Ovary (tissue), 7 donors: ENCODE measurements at regions not wholly inside any gene's neighbourhood (a gene's known extent, or its start where the extent isn't known, plus 50 kb on each side); places are given as distances from the start of the nearest gene placed in this dataset.

Experiments
- DNase-seq, 5 donors: peaks; one replicate each; pipeline ENCODE4 v3.0.0-alpha.2; 2019 to 2020
- H3K27ac ChIP-seq, 2 donors: fragments of 200-600 bp; one replicate each; pipeline versions ENCODE4 v1.5.1 to v1.8.0; 2019 to 2022
- H3K27me3 ChIP-seq: fragments of 200-600 bp; one replicate; pipeline ENCODE4 v1.8.0; 2022
- H3K36me3 ChIP-seq: fragments of 200-600 bp; sonication (generic); one replicate; pipeline ENCODE4 v1.5.1; 2019
- H3K4me1 ChIP-seq: one replicate; pipeline ENCODE4 v1.8.1; 2013; ENCODE audit warnings: mild to moderate bottlenecking, moderate library complexity; ENCODE audit not compliant: insufficient read depth
- H3K4me3 ChIP-seq: fragments of 200-600 bp; sonication (generic); one replicate; pipeline ENCODE4 v1.5.1; 2017
- H3K9me3 ChIP-seq, 2 donors: fragments of 200-600 bp in 1 of 2; sonication (generic) in 1 of 2; one replicate each; pipeline versions ENCODE4 v1.5.1 to v1.8.1; 2013 to 2019; ENCODE audit warnings: mild to moderate bottlenecking in 1 of 2, moderate library complexity in 1 of 2
- EP300 ChIP-seq: sonication (generic); formaldehyde crosslinking; IDR thresholded peaks from one replicate; pipeline ENCODE4 v1.6.1; 2017; ENCODE audit warnings: antibody characterized with exemption
- POLR2A ChIP-seq: fragments of 450-650 bp; IDR thresholded peaks from one replicate; pipeline ENCODE4 v1.6.1; 2017; ENCODE audit warnings: antibody characterized with exemption, mild to moderate bottlenecking, moderate library complexity
- WGBS, 3 donors: extraction: QIAGEN DNeasy Blood & Tissue Kit in 1 of 3; methylation state at CpG; one replicate each; pipeline versions ENCODE4 v1.1.5 to v1.1.7; 2013 to 2017; 5-methylcytosine and 5-hydroxymethylcytosine counted together
- intact Hi-C, 4 donors: fragments of 100-400 bp; cut with DNase I; formaldehyde crosslinking; loops; one replicate each; pipeline versions ENCODE4 v1.11.0 to v1.15.1; 2022 to 2023
- TF ChIP-seq, protein P1 (sequence below), 3 donors: fragments of 450-650 bp in 2 of 3; fragments of 200-600 bp in 1 of 3; IDR thresholded peaks; one replicate each; pipeline versions ENCODE4 v1.5.1 to v1.8.0; 2016 to 2022; ENCODE audit warnings: antibody characterized with exemption in 3 of 3, mild to moderate bottlenecking in 1 of 3
- donor health status: DM: no; HTN: no; CAD: no; lungs with moderate emphysema.
- donor health status: DM: no; HTN: no; CAD: no.
- donor health status: Bipolar disorder and iron deficiency.
- donor health status: DM: no; HTN: no; CAD: no.
- donor health status: DM: yes; HTN: yes; CAD: no.

DNA sequence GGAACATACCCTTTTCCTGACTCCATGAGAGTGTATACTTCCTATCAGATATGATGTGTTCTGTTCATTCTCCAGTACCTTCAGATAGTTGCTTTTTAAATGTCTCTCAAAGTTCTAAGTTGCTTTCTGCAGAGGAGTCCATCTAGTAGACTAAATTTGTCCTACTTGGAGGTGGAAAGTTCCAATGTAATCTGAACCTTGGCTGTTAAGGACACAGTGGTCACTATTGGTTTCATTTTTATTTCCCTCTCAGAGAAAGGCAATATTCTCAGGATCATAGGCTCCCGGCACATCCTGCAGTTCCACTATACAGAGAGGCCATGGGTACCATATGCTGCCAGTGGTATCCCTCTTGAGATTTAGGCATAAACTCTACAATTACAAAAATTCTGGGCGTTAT, 634.6 kb downstream of the LRRC70 start:
- Histone ChIP-seq H3K4me3 (no peak overlapping the region), H3K4me1 (peaks cover 3% of the 10 kb centered on the region), H3K27ac (no peak overlapping the region), H3K9me3 (no peaks in the 10 kb centered on the region), H3K36me3 (no peaks in the 10 kb centered on the region), H3K27me3 (no peaks in the 10 kb centered on the region)
- intact Hi-C loops, result no loop called here
- DNase-seq, result no peak
- 86 to 92% (median 88%) methylated on average over 2 of the region's 2 CpGs for WGBS, 3 donors
- TF ChIP-seq POLR2A (no peak), EP300 (no peak)
- TF ChIP-seq, protein P1, sequence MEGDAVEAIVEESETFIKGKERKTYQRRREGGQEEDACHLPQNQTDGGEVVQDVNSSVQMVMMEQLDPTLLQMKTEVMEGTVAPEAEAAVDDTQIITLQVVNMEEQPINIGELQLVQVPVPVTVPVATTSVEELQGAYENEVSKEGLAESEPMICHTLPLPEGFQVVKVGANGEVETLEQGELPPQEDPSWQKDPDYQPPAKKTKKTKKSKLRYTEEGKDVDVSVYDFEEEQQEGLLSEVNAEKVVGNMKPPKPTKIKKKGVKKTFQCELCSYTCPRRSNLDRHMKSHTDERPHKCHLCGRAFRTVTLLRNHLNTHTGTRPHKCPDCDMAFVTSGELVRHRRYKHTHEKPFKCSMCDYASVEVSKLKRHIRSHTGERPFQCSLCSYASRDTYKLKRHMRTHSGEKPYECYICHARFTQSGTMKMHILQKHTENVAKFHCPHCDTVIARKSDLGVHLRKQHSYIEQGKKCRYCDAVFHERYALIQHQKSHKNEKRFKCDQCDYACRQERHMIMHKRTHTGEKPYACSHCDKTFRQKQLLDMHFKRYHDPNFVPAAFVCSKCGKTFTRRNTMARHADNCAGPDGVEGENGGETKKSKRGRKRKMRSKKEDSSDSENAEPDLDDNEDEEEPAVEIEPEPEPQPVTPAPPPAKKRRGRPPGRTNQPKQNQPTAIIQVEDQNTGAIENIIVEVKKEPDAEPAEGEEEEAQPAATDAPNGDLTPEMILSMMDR (IDR thresholded peaks at IDR 0.05), result no peak

DNA sequence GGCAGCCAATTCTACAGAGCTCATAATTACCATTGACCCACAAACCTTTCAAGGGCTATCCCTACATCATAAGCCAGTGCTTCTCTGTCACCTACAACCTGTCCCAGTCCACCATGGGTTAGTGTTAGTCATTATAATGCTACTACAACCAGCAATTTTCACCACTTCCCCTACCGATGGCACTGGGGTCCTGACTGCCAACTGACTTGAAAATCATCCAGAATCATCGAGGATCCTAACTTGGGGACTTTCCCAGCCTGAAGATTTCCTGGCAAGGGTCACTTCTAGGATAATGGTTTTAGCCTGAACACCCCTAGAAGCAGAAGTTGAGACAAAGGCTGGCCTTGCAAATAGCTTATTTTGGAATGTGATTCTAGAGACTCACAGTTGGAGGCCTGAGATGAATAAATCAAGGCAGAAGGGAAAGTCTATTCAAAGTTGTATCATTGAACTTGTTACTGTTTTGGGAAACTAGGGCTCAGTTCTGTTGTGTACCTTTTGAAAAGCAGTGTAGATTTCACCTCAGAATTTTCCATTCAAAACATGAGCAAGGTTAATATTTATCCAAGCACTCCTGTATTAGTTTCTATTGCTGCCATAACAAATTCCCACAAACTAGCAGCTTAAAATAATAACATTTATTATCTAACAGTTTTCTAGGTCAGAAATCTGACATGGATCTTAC, 633.0 kb downstream of the LRRC70 start:
- Histone ChIP-seq H3K36me3 (no peaks in the 10 kb centered on the region), H3K27ac (no peak overlapping the region), H3K4me1 (peaks cover 3% of the 10 kb centered on the region), H3K4me3 (no peak overlapping the region), H3K27me3 (no peaks in the 10 kb centered on the region), H3K9me3 (no peaks in the 10 kb centered on the region)
- TF ChIP-seq, protein P1 (IDR thresholded peaks at IDR 0.05), result no peak
- TF ChIP-seq POLR2A, result no peak
- TF ChIP-seq EP300, result no peak
- WGBS, 3 donors, result 46 to 60% (median 50%) methylated on average over 2 of the region's 2 CpGs
- DNase-seq, result no peak
- intact Hi-C loops, result no loop called here

DNA sequence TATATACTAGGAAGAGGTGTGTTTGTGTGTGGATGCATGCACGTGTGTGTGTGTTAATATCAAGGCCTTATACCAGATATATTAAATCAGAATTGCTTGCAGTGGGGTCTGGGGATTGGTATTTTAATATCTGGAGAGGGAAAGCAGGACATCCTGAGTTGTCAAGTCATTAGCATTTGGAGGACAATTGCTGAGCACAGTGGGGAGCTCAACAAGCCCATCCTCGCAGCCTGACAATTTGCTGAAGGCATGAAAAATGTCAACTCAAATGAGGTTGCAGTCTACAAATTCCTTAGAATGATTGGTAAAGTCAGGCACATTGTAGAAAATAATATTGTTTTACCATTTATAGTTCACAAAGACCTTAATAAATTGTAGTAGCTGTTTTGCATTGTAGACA, 627.4 kb downstream of the LRRC70 start:
- H3K36me3 ChIP-seq, result no peaks in the 10 kb centered on the region
- no peaks in the 10 kb centered on the region for H3K4me1 ChIP-seq
- no peaks in the 10 kb centered on the region for H3K9me3 ChIP-seq
- no peak for TF ChIP-seq POLR2A
- TF ChIP-seq, protein P1 (IDR thresholded peaks at IDR 0.05), result no peak
- no peak for TF ChIP-seq EP300
- H3K27ac ChIP-seq, result no peak overlapping the region
- intact Hi-C loops, result no loop called here
- 76 to 84% (median 82%) methylated on average over 2 of the region's 2 CpGs for WGBS, 3 donors
- no peak overlapping the region for H3K4me3 ChIP-seq
- H3K27me3 ChIP-seq, result no peaks in the 10 kb centered on the region
- DNase-seq, result no peak

DNA sequence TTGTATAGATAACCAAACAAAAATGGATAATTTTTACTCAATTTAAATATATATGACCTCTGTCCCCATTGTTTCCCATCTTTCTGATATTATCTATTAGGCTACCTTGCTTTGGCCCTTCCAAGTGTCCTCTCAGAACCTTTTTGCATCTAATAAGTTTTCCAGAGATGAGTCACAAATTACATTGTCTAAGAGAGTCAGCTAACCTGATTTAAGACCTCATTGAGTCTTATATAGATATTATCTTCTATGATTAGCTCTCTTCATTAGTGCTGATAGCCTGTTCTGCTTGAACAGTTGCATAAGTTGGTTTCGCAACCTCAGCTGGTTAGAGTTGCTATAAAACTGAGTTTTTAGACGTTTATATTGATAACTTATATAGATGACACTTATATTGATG, 623.1 kb downstream of the LRRC70 start:
- TF ChIP-seq EP300 (no peak), POLR2A (no peak)
- TF ChIP-seq, protein P1 (IDR thresholded peaks at IDR 0.05), result no peak
- intact Hi-C loops, result no loop called here
- Histone ChIP-seq H3K4me3 (no peak overlapping the region), H3K4me1 (no peaks in the 10 kb centered on the region), H3K27me3 (no peaks in the 10 kb centered on the region), H3K9me3 (no peaks in the 10 kb centered on the region), H3K27ac (no peak overlapping the region), H3K36me3 (no peaks in the 10 kb centered on the region)
- 67 to 79% (median 78%) methylated on average over 2 of the region's 2 CpGs for WGBS, 3 donors
- DNase-seq, result no peak
